COLO668 (cell line): ENCODE measurements at regions not wholly inside any gene's neighbourhood (a gene's known extent, or its start where the extent isn't known, plus 50 kb on each side); places are given as distances from the start of the nearest gene placed in this dataset.
A peak's percentile ranks its signal among the peaks of the same experiment; 100 is the strongest.

Experiments
- DNase-seq: peaks from one replicate; lab custom pipeline; 2025; ENCODE audit not compliant: unreplicated experiment; lab: John Stamatoyannopoulos, UW

DNA sequence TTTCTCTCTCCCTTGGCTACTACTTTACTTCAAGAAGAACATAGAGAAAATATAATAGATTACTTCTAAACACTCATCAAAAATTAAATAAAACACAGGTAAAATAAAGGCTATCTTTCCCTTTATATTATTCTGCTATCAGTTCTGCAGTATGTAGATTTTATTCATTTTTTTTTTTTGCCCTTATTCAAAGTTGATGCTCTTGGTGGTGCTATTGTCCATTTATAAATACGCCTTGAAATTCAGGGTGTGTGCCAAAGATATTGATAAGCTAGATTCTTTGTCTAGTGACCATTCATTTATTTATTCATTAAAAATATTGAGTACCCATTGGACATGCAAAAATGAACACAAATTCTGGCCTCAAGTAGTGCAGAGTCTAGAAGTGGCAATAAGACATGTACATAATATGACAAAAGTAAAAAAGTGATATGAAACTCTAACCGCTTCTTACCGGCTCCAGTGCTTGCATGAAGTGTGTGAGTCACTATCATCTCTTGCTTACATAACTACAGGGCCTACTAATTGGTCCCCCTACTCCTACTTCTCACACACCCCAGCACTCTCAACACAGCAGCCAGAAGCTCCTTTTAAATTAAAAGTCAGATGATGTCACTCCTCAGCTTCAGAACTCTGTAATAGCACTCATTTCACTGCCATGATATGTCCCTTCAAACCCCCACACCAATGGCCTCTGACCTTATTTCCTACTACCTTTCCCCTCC, 208.3 kb upstream of the FANCL start:
- DNase-seq = no peak

DNA sequence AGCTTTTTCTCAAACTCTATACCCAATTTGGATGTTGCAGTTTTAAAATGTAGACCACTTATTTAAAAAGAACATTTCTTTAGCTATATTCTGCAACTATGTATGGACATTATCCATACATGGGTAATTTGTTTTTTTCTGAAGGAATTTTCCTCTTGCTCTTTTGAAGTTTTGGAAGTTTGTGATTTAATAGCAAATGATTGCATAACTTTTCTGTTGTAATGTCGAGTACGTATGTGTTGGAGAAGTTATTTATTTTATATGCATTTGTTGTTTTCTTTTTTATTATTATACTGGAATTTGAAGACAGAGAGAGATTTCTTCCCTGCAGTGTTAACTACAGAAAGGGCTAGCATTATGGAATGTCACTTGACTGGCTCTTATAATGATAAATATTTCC, 207.7 kb upstream of the FANCL start:
- no peak for DNase-seq

DNA sequence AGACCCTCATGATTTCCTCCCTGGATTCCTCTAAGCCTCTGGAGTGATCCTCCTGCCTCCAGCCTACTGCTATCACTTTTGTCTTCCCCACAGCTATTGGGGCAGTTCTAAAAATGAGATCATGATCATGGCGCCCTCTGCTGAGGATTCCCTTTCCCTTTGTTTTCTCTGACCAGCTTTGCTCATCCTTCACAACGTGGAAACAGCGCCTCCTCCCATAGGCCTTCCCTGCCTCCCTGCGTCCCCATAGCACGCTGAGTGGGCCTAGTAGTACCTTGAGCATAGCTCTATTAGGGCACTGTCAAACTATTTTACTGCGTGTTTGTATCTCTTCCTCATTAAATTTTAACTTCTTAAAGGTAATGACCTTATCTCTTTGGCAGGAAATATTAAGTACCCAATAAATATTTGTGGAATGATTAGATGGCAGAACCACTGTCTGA, 207.0 kb upstream of the FANCL start:
- peak; percentile 75 for DNase-seq

DNA sequence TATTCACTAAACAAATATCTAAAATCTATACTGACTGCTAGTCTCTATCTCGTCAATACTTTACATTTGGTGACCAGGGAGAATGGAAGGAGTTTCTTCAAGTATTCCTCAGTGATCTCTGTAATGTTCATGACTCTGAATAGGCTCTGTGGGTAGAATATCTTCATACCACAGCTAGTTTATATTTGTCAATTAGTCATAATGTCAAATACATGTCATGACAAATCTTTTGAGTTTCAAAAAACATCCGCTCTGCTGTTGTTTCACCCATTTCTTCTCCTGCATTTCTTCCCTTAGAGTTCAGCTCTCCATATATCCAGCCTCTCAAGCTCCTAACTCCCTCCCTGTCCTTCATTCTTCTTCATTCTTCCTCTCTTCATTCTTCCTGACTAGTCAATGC, 206.5 kb upstream of the FANCL start:
- no peak for DNase-seq

DNA sequence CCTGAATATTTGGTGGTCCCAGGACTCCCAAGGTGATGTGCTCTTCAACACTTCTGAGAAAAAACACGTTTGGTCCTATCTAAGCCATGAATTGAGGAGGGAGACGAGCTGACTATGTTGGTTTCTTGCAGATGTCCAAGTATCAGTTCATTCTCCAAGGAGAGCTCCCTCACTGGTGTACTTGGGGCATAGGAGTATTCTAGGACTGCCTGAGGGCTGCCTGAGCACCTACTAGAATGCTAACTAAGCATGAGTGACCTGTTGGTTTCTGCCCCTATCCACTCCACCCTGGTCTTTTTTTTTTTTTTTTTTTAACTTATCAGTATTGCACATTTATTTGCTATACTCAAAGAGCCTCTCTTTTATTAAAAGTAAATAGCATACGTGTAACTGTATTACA, 200.5 kb upstream of the FANCL start:
- no peak for DNase-seq

DNA sequence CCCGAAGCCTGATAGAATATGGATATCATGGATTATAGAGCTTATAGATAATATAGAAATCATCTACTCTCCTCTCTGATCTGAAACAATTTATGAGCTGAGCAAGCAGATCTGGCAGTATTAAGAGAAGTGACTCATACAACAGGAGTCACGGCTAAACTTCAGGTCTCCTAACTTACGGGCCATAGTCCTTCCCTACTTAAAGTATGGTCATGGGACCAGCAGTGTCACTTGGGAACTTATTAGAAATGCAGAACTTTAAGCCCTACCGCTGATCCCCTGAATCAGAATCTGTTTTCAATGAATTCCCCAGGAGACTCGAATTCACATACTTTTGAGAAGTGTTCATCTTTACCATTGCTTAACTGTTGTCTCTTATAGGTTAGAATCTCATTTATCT, 195.7 kb upstream of the FANCL start:
- no peak for DNase-seq

DNA sequence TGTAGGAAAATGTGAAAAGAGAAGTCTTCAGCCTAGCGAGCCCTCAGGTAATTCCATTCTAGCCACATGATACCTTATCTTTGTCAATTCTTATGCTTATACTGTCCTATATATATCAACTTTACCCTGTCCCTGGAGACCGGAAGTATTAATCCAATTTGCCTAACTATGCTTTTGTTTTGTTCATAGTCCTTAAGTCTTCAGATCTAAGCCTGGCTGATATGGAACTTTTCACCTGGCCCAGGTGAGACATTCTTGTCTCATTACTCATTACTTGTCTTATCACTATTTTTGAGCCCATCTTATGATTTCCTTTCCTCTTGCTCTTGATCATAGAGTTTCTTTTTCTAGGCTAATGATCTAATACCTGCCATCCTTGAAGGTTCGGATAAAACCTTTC, 194.1 kb upstream of the FANCL start:
- DNase-seq = no peak

DNA sequence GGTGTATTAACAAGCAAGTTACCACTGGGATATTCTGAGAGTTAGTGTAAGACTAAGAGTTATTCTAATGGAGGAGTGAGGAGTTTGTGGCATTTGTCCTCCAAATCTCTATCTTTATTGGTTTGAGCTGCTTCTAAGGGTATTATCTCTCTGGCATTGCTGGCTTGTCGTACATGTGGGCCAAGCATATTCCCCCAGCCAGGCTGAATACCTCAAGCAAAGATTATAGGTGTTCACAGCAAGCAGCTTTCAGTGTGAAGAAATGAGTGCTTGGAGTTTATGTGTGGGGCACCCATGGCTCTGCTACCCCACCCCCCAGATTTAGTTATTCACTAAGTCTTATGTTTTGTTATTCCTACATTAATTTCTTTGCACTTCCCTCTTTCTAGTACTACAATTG, 193.6 kb upstream of the FANCL start:
- DNase-seq = no peak

DNA sequence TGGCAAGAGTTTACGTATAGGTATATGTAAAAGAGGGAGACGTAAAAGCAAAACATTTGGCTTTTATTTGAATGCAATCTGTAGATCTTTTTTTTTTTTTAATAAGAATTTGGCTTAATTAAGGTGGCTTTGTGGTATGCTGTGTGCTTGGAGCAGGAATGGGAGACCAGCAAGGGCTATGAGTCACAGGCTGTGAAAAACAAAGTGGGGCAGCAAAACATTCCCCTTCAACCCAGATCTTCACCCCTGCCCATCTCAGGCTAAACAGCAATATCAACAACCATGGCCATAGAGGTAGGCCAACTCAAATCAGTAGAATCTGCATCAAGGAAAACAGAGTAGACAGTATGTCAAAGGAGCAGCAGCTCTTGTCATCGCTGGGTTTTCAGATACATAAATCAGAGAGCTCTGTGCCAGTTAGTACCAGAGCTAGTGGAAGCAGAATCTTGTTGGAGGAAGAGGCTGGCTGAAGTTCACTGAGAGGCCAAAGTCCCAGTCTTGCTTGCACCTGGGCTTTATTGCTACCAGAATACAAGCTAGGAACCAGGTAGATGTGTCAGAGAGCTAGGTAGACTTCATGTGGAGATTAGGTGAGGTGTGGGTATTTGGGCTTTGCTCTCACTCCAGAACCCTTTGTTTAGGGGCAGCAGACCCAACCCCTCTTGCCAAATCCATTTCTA, 191.5 kb upstream of the FANCL start:
- no peak for DNase-seq

DNA sequence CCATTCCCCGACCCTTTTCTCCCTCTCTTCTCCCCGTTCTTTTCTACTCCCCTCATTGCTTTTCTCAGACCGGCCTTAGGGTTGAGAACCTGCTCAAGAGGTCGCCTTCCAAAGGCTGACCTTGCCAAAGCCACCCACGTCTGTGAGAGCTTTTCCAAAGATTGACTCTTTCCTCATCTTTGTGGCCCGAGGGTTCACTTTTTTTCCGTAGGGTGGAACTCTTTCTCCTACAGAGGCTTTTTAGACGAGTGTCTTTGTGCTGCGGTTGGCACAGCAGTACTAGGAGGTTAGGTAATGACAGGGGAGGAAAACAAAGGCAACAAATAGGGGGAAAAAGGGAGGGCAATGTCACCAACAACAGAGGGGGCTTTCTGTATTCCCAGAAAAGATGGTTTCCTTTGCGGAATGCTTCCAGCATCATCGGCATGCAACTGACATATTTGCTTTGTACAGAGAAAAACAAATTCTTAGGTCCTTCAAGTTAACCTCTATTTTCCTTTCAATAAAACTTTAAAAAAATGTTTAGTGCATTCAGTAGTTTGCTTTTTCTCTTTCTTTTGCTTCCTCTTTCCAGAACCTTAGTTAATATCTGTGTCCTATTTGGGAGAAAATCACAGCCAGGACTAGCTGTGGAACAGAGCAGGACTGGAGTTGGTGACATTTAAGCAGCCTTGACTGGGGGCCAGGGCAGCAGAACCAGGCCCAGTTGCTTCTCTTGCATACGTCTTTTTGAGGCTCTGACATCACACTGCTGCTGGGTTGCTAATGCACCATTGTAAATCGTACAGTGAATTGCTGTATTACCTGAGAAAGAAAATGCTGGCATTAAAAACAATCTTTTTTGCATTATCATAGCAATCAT, 188.1 kb upstream of the FANCL start:
- DNase-seq = no peak

DNA sequence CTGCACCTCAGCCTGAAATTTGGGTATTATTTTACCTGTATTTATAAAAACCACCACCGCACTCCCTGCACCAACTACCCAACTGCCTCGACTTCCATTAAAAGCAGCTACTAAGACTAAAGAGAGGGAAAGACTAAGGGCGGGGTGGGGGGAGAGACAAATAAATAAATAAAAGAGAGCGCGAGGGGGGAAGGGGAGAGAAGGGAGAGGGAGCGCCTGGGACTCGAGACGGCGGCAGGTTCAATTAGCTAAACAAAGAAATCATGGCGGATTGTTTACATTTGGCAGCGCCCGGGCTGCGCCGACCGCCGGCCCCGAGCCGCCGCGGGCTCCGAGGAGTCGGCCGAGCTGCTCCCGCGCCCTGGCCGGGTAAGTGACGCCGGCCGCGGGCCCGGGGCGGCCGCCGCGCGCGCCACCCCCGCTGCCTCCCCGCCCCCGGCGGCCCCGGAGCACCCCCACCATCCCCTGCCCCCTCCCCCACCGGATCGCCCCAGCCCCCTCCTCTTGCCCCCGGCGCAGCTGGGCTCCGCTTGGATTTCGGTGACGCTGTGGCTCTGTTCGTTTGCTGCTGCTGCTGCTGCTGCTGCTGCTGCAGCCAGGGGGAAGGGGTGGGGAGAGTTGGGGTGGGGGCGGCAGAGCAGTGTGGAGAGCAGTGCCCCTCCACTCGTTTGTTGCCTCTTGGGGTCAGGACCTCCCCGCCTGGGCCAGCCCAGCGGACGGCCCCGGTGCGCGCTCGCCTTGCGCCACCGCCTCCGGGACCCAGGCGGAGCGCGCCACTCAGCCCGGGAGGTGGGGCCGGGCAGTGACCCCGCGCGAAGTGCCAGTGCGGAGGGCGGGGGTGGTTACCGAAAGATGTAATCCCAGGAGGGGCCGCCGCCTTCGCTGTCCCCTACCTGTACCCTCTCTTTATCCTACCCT, 187.2 kb upstream of the FANCL start:
- DNase-seq = peak; percentile 77

DNA sequence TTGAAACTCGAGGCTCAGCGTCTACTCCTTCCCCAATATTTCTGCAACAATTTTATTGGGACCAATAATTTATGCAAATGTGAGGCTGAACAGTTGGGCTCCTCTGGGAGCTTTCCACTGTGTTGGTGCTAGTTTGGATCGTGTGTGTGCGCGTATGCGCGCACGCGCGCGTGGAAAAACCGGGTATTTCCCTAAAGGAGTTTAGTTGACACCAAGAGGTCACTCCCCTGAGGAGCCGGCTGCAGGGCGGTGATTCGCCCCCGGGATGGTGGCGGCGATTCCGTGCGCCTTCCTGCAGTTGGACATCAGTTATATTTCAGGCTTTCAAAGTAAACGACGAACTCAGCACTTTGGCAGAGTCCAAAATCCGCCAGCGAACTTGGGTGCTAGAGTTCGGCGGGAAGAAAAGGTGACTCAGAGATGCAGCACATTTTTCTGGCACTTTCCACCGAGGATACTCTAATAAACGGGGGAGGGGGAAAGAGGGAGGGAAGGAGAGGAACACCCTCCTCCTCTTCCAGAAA, 186.5 kb upstream of the FANCL start:
- DNase-seq = peak; percentile 66

DNA sequence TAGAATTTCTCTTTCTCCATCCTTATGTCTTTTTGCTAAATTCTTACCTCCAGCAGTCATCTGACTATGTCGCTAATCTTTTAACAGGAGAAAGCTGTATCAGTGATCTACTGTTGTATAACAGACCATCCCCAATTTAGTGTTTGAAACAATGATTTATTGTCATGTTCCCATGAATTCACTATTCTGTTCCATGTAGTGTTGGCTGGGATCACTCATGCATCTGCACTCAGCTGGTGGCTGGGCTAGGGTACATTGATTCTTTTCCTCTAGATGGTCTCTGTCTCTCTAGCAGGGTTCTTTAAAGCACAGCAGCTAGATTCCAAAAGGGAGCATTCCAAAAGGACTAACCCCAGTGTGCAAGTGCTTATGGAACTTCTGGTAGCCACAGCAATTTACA, 184.2 kb upstream of the FANCL start:
- no peak for DNase-seq

DNA sequence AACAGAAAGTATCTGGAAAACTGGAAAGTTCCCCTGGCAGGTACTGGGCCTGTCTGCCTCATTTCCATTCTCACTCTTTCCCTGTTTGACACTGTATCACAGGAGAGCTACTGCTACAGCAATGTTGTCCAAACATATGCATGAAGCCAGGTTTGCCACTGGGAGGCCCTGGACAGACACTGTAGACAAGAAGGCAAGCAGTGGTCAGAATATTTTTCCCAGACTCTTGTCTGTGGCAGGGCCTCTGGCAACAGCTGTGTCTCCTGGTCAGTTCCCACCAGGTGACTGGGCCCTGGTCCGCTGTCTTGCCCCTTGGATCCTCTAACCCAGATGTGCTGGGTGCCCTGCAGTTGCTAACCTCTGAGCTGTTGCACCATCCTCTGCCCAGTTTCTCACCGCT, 178.9 kb upstream of the FANCL start:
- no peak for DNase-seq

DNA sequence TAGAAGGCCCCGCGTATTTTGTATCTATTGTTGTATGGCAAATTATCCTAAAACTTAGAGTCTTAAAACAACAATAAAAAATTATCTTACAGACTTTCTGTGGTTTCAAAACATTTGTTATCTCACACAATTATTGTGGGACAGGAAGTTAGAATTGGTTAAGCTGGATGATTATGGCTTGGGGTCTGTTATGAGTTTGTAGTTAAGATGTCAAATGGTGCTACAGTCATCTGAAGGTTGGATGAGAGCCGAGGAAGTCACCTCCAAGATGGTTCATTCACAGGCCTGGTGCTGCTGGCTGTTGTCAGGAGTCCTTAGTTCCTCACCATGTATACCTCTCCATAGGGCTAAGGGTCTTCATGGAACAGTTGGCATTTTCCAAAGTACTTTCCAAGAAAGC, 175.6 kb upstream of the FANCL start:
- no peak for DNase-seq

DNA sequence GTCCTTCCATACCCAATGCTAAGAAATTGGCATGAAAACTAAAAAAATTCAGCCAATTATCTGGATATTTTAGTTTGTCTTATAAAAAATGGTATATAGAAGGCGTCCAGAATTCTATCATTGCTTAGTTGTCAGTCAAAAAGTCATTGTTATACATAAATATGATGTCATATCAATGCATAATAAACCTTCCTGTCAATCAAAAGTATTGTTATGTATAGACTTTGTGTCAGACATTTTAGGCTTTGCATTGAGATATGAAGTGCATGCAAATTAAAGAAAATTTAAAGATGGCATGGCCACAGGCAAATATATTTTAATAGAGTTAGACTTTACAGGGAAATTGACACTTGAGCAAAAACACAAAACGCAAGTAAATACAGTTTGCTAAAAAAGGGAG, 173.4 kb upstream of the FANCL start:
- no peak for DNase-seq

DNA sequence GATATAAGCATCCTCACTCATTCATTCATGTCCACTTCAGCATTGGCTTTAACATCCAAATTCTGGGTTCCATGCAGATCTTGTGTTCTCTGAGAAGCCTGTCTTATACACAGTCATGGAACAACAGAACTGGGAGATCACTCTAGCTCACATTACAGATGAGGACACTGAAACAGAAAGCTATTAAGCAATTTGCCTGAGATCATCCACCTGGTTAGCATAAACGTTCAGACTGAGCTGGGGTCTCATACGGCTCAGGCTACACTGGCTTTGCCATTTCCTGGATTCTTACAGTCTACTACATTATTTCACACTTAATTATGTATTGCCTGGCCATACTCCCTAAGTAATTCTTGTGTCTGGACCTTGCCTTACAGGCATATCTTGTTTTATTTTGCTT, 169.4 kb upstream of the FANCL start:
- DNase-seq = no peak

DNA sequence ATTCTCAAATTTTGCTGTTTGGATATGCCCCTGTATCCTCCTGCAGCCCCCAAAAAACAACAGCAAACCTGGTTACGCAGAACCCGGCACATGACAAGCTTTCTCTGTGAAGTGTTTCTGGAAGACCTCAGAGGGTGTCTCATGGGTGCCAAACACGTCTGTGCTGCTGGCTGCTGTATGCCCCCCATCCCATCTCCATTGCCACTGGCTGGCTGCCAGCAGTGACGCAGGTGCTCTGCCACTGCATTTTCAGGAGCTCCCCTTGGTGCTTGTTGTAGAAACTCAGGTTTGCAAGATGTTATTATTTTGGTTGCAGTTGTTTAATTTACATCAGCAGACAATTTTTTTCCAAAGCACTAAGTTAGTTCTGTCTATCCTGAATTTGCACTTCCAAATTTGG, 166.4 kb upstream of the FANCL start:
- DNase-seq = no peak

DNA sequence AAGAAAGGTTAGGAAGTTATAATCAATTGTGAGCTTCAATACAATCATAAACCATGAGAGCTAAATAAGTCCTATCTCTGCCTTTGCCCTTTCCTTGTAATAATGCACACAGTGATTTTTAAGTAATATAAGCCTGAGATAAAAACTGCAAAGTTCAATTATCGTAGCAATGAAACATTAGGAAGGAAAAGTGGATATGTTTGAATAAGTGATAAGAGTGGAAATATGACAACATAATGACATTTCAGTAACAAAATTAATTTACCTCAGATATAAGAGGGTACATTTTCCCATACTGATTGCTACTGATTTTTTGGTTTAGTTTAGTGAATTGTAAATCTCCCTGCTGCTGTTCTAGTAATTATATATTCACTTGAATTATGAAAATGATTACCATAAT, 164.2 kb upstream of the FANCL start:
- DNase-seq = no peak

DNA sequence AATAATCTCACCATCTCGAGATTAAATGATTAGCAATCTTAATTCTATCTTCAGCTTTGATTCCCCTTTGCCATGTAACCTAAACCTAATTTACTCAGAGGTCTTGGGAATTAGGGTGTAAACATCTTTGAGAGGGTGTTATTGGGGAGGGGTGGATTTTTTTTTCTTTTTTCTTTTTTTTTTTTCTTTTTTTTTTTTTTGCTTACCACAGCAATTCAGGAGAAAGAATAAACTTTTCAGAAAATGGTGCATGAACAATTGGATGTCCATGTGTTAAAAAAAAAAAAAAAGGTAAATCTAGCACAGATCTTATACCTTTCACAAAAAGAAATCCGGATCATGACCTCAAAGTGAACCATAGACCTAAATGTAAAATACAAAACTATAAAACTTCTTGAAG, 160.8 kb upstream of the FANCL start:
- no peak for DNase-seq

DNA sequence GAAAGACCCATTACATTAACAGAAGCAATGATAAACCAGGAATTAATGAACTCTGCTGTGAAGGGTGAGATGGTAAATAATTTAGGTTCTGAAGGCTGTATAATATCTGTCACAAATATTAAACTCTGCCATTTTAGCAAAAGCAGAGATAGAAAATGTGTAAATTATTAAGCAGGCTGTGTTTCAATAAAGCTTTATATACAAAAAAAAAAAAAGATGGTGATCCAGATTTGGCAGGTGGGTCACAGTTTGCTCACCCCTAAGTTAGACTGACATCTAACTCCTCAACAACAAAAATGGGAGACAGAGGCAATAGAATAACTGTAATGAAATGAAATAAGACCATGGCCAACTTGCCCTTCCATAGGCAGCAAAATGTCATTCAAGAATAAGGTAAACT, 157.3 kb upstream of the FANCL start:
- no peak for DNase-seq
